H1 (cell line): ENCODE measurements at regions not wholly inside any gene's neighbourhood (a gene's known extent, or its start where the extent isn't known, plus 50 kb on each side); places are given as distances from the start of the nearest gene placed in this dataset.
"Not testable (repeated sequence)": the region's sequence is repeated elsewhere in the genome, so short reads cannot be mapped to it uniquely, and the experiment has no call there.

Experiments
- CTCF ChIA-PET: fragments of 300-600 bp; sonication (Branson Sonifier 250); formaldehyde crosslinking; loops from one replicate; lab custom pipeline; 2021; ENCODE audit not compliant: partially characterized antibody; lab: Charles Lee
- POLR2A ChIA-PET: fragments of 300-600 bp; sonication (Branson Sonifier 250); formaldehyde crosslinking; loops from one replicate; lab custom pipeline; 2021; ENCODE audit warnings: inconsistent platforms; ENCODE audit not compliant: partially characterized antibody; lab: Charles Lee
- DNase-seq, 2 experiments: peaks; one replicate each; pipeline versions ENCODE4 v3.0.0 to v3.0.0-alpha.2; 2010 to 2022; ENCODE audit warnings: low spot score in 2 of 2, low read depth in 1 of 2, mixed read lengths in 1 of 2
- FAIRE-seq: peaks from 2 replicates; lab custom pipeline; 2011; peaks lifted over from hg19 to GRCh38; lab: Jason Lieb, UNC
- H2AFZ ChIP-seq: 2 replicates; pipeline ENCODE4 v1.8.1; 2012; ENCODE audit warnings: low read length, inconsistent platforms
- H2AK5ac ChIP-seq: 2 replicates; pipeline ENCODE4 v1.6.1; 2013; ENCODE audit warnings: low read depth, low read length
- H2BK120ac ChIP-seq: replicated peaks from 2 replicates; pipeline ENCODE3; 2013; ENCODE audit warnings: low read depth, low read length, inconsistent platforms
- H2BK12ac ChIP-seq: 2 replicates; pipeline ENCODE4 v1.6.1; 2013; ENCODE audit warnings: low read depth, low read length
- H2BK15ac ChIP-seq: 2 replicates; pipeline ENCODE4 v1.6.1; 2013; ENCODE audit warnings: low read length
- H2BK20ac ChIP-seq: 2 replicates; pipeline ENCODE4 v1.6.1; 2013; ENCODE audit warnings: low read length
- H2BK5ac ChIP-seq: 2 replicates; pipeline ENCODE4 v1.6.1; 2013; ENCODE audit warnings: low read depth, low read length
- H3K14ac ChIP-seq: 2 replicates; pipeline ENCODE4 v1.6.1; 2013; ENCODE audit warnings: inconsistent platforms; ENCODE audit not compliant: insufficient read length
- H3K18ac ChIP-seq: 2 replicates; pipeline ENCODE4 v1.6.1; 2013; ENCODE audit warnings: low read length; ENCODE audit errors: extremely low read depth
- H3K23ac ChIP-seq: 2 replicates; pipeline ENCODE4 v1.6.1; 2013; ENCODE audit warnings: inconsistent platforms; ENCODE audit not compliant: insufficient read length
- H3K23me2 ChIP-seq: 2 replicates; pipeline ENCODE4 v1.6.1; 2013; ENCODE audit warnings: low read depth, low read length
- H3K27ac ChIP-seq: 2 replicates; pipeline ENCODE4 v1.6.1; 2011; ENCODE audit warnings: low read depth, low read length, inconsistent platforms
- H3K27me3 ChIP-seq, 4 experiments: replicated peaks in 1 of 4; 1 replicate in 1 of 4; 2 replicates in 3 of 4; pipeline versions ENCODE4 v1.6.1 to v1.8.1; 2011 to 2013; ENCODE audit warnings: low read length in 3 of 4, mild to moderate bottlenecking in 3 of 4, inconsistent platforms in 2 of 4, mixed read lengths in 2 of 4, moderate library complexity in 1 of 4; ENCODE audit not compliant: control insufficient read depth in 3 of 4, insufficient read depth in 3 of 4; ENCODE audit errors: extremely low read depth in 1 of 4
- H3K36me3 ChIP-seq, 4 experiments: 2 replicates each; pipeline versions ENCODE4 v1.6.1 to v1.8.1; 2011 to 2013; ENCODE audit warnings: mild to moderate bottlenecking in 4 of 4, low read length in 3 of 4, moderate library complexity in 2 of 4, control low read depth in 1 of 4, inconsistent platforms in 1 of 4; ENCODE audit not compliant: insufficient read depth in 4 of 4, control insufficient read depth in 2 of 4
- H3K4ac ChIP-seq: replicated peaks from 2 replicates; pipeline ENCODE3; 2013; ENCODE audit warnings: low read length, low read depth, mixed read lengths, inconsistent platforms; ENCODE audit not compliant: insufficient read length
- H3K4me1 ChIP-seq, 4 experiments: replicated peaks in 1 of 4; 1 replicate in 1 of 4; 2 replicates in 3 of 4; pipeline versions ENCODE4 v1.6.1 to v1.8.1; 2011 to 2013; ENCODE audit warnings: low read length in 3 of 4, inconsistent platforms in 2 of 4, mixed read lengths in 1 of 4; ENCODE audit not compliant: insufficient read depth in 4 of 4, control insufficient read depth in 3 of 4
- H3K4me2 ChIP-seq, 2 experiments: 2 replicates each; pipeline versions ENCODE4 v1.6.1 to v1.8.1; 2011 to 2013; ENCODE audit warnings: low read depth in 2 of 2, low read length in 2 of 2, control low read depth in 1 of 2, inconsistent platforms in 1 of 2, mild to moderate bottlenecking in 1 of 2; ENCODE audit not compliant: insufficient read depth in 1 of 2
- H3K4me3 ChIP-seq, 4 experiments: fragments of 200-600, 300-600 bp in 1 of 4; sonication (generic), shearing (Covaris generic), sonication (Bioruptor Twin) in 1 of 4; 2 replicates each; pipeline versions ENCODE4 v1.5.1 to v1.8.1; 2011 to 2016; ENCODE audit warnings: low read length in 4 of 4, low read depth in 3 of 4, control low read depth in 2 of 4, inconsistent platforms in 2 of 4, mild to moderate bottlenecking in 2 of 4, mixed read lengths in 1 of 4, moderate library complexity in 1 of 4; ENCODE audit not compliant: insufficient read depth in 2 of 4; ENCODE audit errors: extremely low read depth in 1 of 4
- H3K56ac ChIP-seq: replicated peaks from 2 replicates; pipeline ENCODE3; 2013; ENCODE audit warnings: low read depth, mild to moderate bottlenecking, mixed read lengths, low read length, inconsistent platforms; ENCODE audit not compliant: insufficient read length
- H3K79me1 ChIP-seq: 2 replicates; pipeline ENCODE4 v1.6.1; 2013; ENCODE audit warnings: low read depth, low read length, control low read depth
- H3K79me2 ChIP-seq, 2 experiments: 2 replicates each; pipeline versions ENCODE4 v1.6.1 to v1.8.1; 2012 to 2013; ENCODE audit warnings: low read length in 2 of 2, mild to moderate bottlenecking in 2 of 2, inconsistent platforms in 1 of 2; ENCODE audit not compliant: insufficient read depth in 2 of 2, control insufficient read depth in 1 of 2
- H3K9ac ChIP-seq, 4 experiments: replicated peaks in 1 of 4; 1 replicate in 1 of 4; 2 replicates in 3 of 4; pipeline versions ENCODE4 v1.6.1 to v1.8.1; 2011 to 2013; ENCODE audit warnings: low read depth in 3 of 4, low read length in 3 of 4, control low read depth in 2 of 4, mild to moderate bottlenecking in 2 of 4, moderate library complexity in 2 of 4, inconsistent platforms in 1 of 4; ENCODE audit errors: extremely low read depth in 1 of 4
- H3K9me3 ChIP-seq, 2 experiments: 2 replicates each; pipeline versions ENCODE4 v1.6.1 to v1.8.1; 2012 to 2013; ENCODE audit warnings: mild to moderate bottlenecking in 2 of 2, moderate library complexity in 2 of 2, control low read depth in 1 of 2, inconsistent platforms in 1 of 2, low read depth in 1 of 2, low read length in 1 of 2, mixed read lengths in 1 of 2; ENCODE audit not compliant: insufficient read depth in 2 of 2
- H4K20me1 ChIP-seq, 2 experiments: replicated peaks in 1 of 2; 2 replicates each; pipeline versions ENCODE3 to v1.8.1; 2011 to 2013; ENCODE audit warnings: inconsistent platforms in 2 of 2, low read length in 2 of 2, mild to moderate bottlenecking in 1 of 2; ENCODE audit not compliant: insufficient read depth in 2 of 2, control insufficient read depth in 1 of 2
- H4K5ac ChIP-seq: 2 replicates; pipeline ENCODE4 v1.6.1; 2013; ENCODE audit warnings: low read length, low read depth, mixed read lengths, inconsistent platforms; ENCODE audit not compliant: insufficient read length
- H4K8ac ChIP-seq: 2 replicates; pipeline ENCODE4 v1.8.0; 2013; ENCODE audit warnings: mild to moderate bottlenecking, moderate library complexity, low read length, inconsistent platforms; ENCODE audit not compliant: insufficient read depth; ENCODE audit errors: extremely low read depth
- H4K91ac ChIP-seq: replicated peaks from 2 replicates; pipeline ENCODE3; 2013; ENCODE audit warnings: low read length, mixed read lengths, inconsistent platforms; ENCODE audit not compliant: insufficient read length
- WGBS, 2 experiments: shearing (Covaris generic) in 1 of 2; methylation state at CpG; one replicate each; pipeline versions ENCODE4 v1.1.6 to v1.1.7; 2013 to 2015; ENCODE audit warnings: low lambda C conversion rate in 2 of 2, mixed read lengths in 2 of 2, inconsistent platforms in 1 of 2, low coverage in 1 of 2, missing lambda C conversion rate in 1 of 2; ENCODE audit not compliant: insufficient replicate concordance in 2 of 2, insufficient coverage in 1 of 2, insufficient read length in 1 of 2; ENCODE audit errors: extremely low coverage in 1 of 2, missing lambda C conversion rate in 1 of 2; 5-methylcytosine and 5-hydroxymethylcytosine counted together

GRCh38 chrX:150232222-150232621 is 130.9 kb upstream of the MAMLD1 start:
- FAIRE-seq, H3K14ac ChIP-seq, H3K36me3 ChIP-seq, H3K4me2 ChIP-seq, H3K79me1 ChIP-seq, H3K9ac ChIP-seq, H3K4me1 ChIP-seq, H3K18ac ChIP-seq, H3K4me3 ChIP-seq, H2BK20ac ChIP-seq, H2BK12ac ChIP-seq, H3K27ac ChIP-seq, H3K27me3 ChIP-seq, H3K23me2 ChIP-seq, H4K5ac ChIP-seq, H2AK5ac ChIP-seq, H2AFZ ChIP-seq, H2BK5ac ChIP-seq, H3K56ac ChIP-seq, H4K20me1 ChIP-seq, H4K8ac ChIP-seq, H4K91ac ChIP-seq, H3K79me2 ChIP-seq, DNase-seq, H3K4ac ChIP-seq, POLR2A ChIA-PET, H2BK15ac ChIP-seq, H3K23ac ChIP-seq, H2BK120ac ChIP-seq, H3K9me3 ChIP-seq: not testable (repeated sequence)
- CTCF ChIA-PET, result interaction anchor here (0.6 kb wide), 1 partner anchor 402 kb away, joined by 3 read pairs; no protein-coding TSS in a partner anchor
- WGBS, 2 experiments, result 87% methylated on average over 3 of the region's 5 CpGs; no CpG with 5 or more reads in 1 of the 2 experiments
